Mesendoderm (in vitro differentiated cells): ENCODE measurements at regions not wholly inside any gene's neighbourhood (a gene's known extent, or its start where the extent isn't known, plus 50 kb on each side); places are given as distances from the start of the nearest gene placed in this dataset.

Experiments used
- DNase-seq: peaks from one replicate; pipeline ENCODE4 v3.0.0; 2013
- H2AK5ac ChIP-seq: 2 replicates; pipeline ENCODE4 v1.6.1; 2013; ENCODE audit warnings: low read length, inconsistent platforms
- H2BK120ac ChIP-seq: 2 replicates; pipeline ENCODE4 v1.6.1; 2013; ENCODE audit warnings: low read depth, mild to moderate bottlenecking, low read length, moderate library complexity, mixed read lengths
- H2BK15ac ChIP-seq: replicated peaks from 2 replicates; pipeline ENCODE4 v1.6.1; 2013; ENCODE audit warnings: low read depth, mild to moderate bottlenecking, moderate library complexity
- H2BK5ac ChIP-seq: 2 replicates; pipeline ENCODE4 v1.6.1; 2013; ENCODE audit warnings: low read length, inconsistent platforms
- H3K18ac ChIP-seq: 2 replicates; pipeline ENCODE4 v1.6.1; 2013; ENCODE audit warnings: mild to moderate bottlenecking, low read length, mixed read lengths
- H3K23ac ChIP-seq: one replicate; pipeline ENCODE4 v1.6.1; 2013; ENCODE audit warnings: low read length
- H3K27ac ChIP-seq: 2 replicates; pipeline ENCODE4 v1.5.1; 2013; ENCODE audit warnings: low read depth, mild to moderate bottlenecking, inconsistent platforms, low read length, moderate library complexity
- H3K27me3 ChIP-seq: 2 replicates; pipeline ENCODE4 v1.6.1; 2013; ENCODE audit warnings: low read length, control low read depth, mild to moderate bottlenecking, inconsistent platforms; ENCODE audit not compliant: insufficient read depth, poor library complexity
- H3K36me3 ChIP-seq: 2 replicates; pipeline ENCODE4 v1.6.1; 2013; ENCODE audit warnings: low read length, inconsistent platforms; ENCODE audit not compliant: control insufficient read depth, insufficient read depth
- H3K4ac ChIP-seq: one replicate; pipeline ENCODE4 v1.6.1; 2013; ENCODE audit warnings: low read depth, mild to moderate bottlenecking, low read length, moderate library complexity
- H3K4me1 ChIP-seq: 2 replicates; pipeline ENCODE4 v1.6.1; 2013; ENCODE audit warnings: low read depth, low read length, inconsistent platforms; ENCODE audit not compliant: control insufficient read depth
- H3K4me2 ChIP-seq: 2 replicates; pipeline ENCODE4 v1.6.1; 2013; ENCODE audit warnings: low read length
- H3K4me3 ChIP-seq: 2 replicates; pipeline ENCODE4 v1.5.1; 2013; ENCODE audit warnings: mild to moderate bottlenecking, low read length
- H3K56ac ChIP-seq: one replicate; pipeline ENCODE4 v1.6.1; 2013; ENCODE audit warnings: low read length
- H3K79me1 ChIP-seq: 2 replicates; pipeline ENCODE4 v1.6.1; 2013; ENCODE audit warnings: low read length, inconsistent platforms
- H3K79me2 ChIP-seq: 2 replicates; pipeline ENCODE4 v1.6.1; 2013; ENCODE audit warnings: mild to moderate bottlenecking, low read length; ENCODE audit not compliant: control insufficient read depth, insufficient read depth
- H3K9ac ChIP-seq: 2 replicates; pipeline ENCODE4 v1.6.1; 2013; ENCODE audit warnings: low read length, inconsistent platforms
- H4K5ac ChIP-seq: one replicate; pipeline ENCODE4 v1.6.1; 2013; ENCODE audit warnings: low read length
- H4K8ac ChIP-seq: one replicate; pipeline ENCODE4 v1.6.1; 2013; ENCODE audit warnings: low read depth, mild to moderate bottlenecking, control low read depth, low read length, moderate library complexity
- WGBS: extraction: QIAGEN DNeasy Blood & Tissue Kit; methylation state at CpG from one replicate; pipeline ENCODE4 v1.1.7; 2013; ENCODE audit warnings: low lambda C conversion rate, missing lambda C conversion rate; ENCODE audit not compliant: insufficient coverage; ENCODE audit errors: extremely low coverage; 5-methylcytosine and 5-hydroxymethylcytosine counted together

GRCh38 chr3:43224405-43225073 is 61.8 kb upstream of the SNRK start:
- Histone ChIP-seq H3K79me1 (no peaks in the 10 kb centered on the region), H3K36me3 (no peaks in the 10 kb centered on the region), H2AK5ac (no peak overlapping the region), H2BK120ac (no peak overlapping the region), H3K23ac (no peak overlapping the region), H3K79me2 (no peaks in the 10 kb centered on the region), H3K4ac (no peak overlapping the region), H3K9ac (no peak overlapping the region), H3K4me1 (no peaks in the 10 kb centered on the region), H2BK15ac (no peak overlapping the region), H3K27ac (no peak overlapping the region), H3K27me3 (no peaks in the 10 kb centered on the region), H3K18ac (no peak overlapping the region), H3K4me2 (no peak overlapping the region), H3K4me3 (no peak overlapping the region), H2BK5ac (no peak overlapping the region), H4K5ac (no peak overlapping the region), H3K56ac (no peak overlapping the region), H4K8ac (no peak overlapping the region)
- no peak for DNase-seq
- WGBS: no CpG with 5 or more reads among the region's 3 CpGs

GRCh38 chr3:43223670-43224364 is 62.5 kb upstream of the SNRK start:
- H3K27ac ChIP-seq: no peak overlapping the region
- H3K79me2 ChIP-seq: no peaks in the 10 kb centered on the region
- H3K36me3 ChIP-seq: no peaks in the 10 kb centered on the region
- H2BK5ac ChIP-seq: no peak overlapping the region
- no peak overlapping the region for H4K5ac ChIP-seq
- no peak overlapping the region for H3K23ac ChIP-seq
- no peak overlapping the region for H3K4me3 ChIP-seq
- no CpG with 5 or more reads among the region's 3 CpGs for WGBS
- no peak overlapping the region for H2BK120ac ChIP-seq
- no peak overlapping the region for H3K9ac ChIP-seq
- H3K79me1 ChIP-seq: no peaks in the 10 kb centered on the region
- no peak overlapping the region for H3K56ac ChIP-seq
- no peak overlapping the region for H3K18ac ChIP-seq
- no peak overlapping the region for H4K8ac ChIP-seq
- no peak overlapping the region for H3K4ac ChIP-seq
- no peak overlapping the region for H3K4me2 ChIP-seq
- H3K27me3 ChIP-seq: no peaks in the 10 kb centered on the region
- no peak overlapping the region for H2BK15ac ChIP-seq
- H3K4me1 ChIP-seq: no peaks in the 10 kb centered on the region
- H2AK5ac ChIP-seq: no peak overlapping the region
- no peak for DNase-seq

GRCh38 chr3:43222590-43222989 is 63.8 kb upstream of the SNRK start:
- Histone ChIP-seq H3K4me1 (no peaks in the 10 kb centered on the region), H3K23ac (no peak overlapping the region), H3K79me2 (no peaks in the 10 kb centered on the region), H3K79me1 (no peaks in the 10 kb centered on the region), H2AK5ac (no peak overlapping the region), H2BK5ac (no peak overlapping the region), H4K5ac (no peak overlapping the region), H3K4me3 (no peak overlapping the region), H2BK15ac (no peak overlapping the region), H3K18ac (no peak overlapping the region), H3K36me3 (no peaks in the 10 kb centered on the region), H3K27me3 (no peaks in the 10 kb centered on the region), H3K4me2 (no peak overlapping the region), H4K8ac (no peak overlapping the region), H3K9ac (no peak overlapping the region), H2BK120ac (no peak overlapping the region), H3K4ac (no peak overlapping the region), H3K27ac (no peak overlapping the region), H3K56ac (no peak overlapping the region)
- DNase-seq: no peak
- no CpG with 5 or more reads among the region's 4 CpGs for WGBS

- Histone ChIP-seq H3K4me1 (no peaks in the 10 kb centered on the region), H3K79me1 (no peaks in the 10 kb centered on the region), H3K27ac (no peak overlapping the region), H2BK15ac (no peak overlapping the region), H3K56ac (no peak overlapping the region), H3K4ac (no peak overlapping the region), H3K23ac (no peak overlapping the region), H3K18ac (no peak overlapping the region), H4K8ac (no peak overlapping the region), H2AK5ac (no peak overlapping the region), H3K9ac (no peak overlapping the region), H2BK120ac (no peak overlapping the region), H2BK5ac (no peak overlapping the region), H3K4me3 (no peak overlapping the region), H3K36me3 (no peaks in the 10 kb centered on the region), H3K27me3 (no peaks in the 10 kb centered on the region), H3K4me2 (no peak overlapping the region), H3K79me2 (no peaks in the 10 kb centered on the region), H4K5ac (no peak overlapping the region)
- WGBS: no CpG with 5 or more reads among the region's 6 CpGs
- no peak for DNase-seq
Observed at GRCh38 chr3:43221076-43221475, 65.3 kb upstream of the SNRK start.

GRCh38 chr3:43219616-43220015 is 66.7 kb upstream of the SNRK start:
- Histone ChIP-seq H3K4me1 (no peaks in the 10 kb centered on the region), H3K9ac (no peak overlapping the region), H4K5ac (no peak overlapping the region), H3K79me1 (no peaks in the 10 kb centered on the region), H4K8ac (no peak overlapping the region), H3K56ac (no peak overlapping the region), H3K4me2 (no peak overlapping the region), H3K79me2 (no peaks in the 10 kb centered on the region), H2BK5ac (no peak overlapping the region), H3K18ac (no peak overlapping the region), H2BK15ac (no peak overlapping the region), H3K4me3 (no peak overlapping the region), H3K27ac (no peak overlapping the region), H2BK120ac (no peak overlapping the region), H3K36me3 (no peaks in the 10 kb centered on the region), H2AK5ac (no peak overlapping the region), H3K23ac (no peak overlapping the region), H3K4ac (no peak overlapping the region), H3K27me3 (no peaks in the 10 kb centered on the region)
- WGBS: no CpG with 5 or more reads among the region's 3 CpGs
- no peak for DNase-seq

GRCh38 chr3:43218921-43219320 is 67.4 kb upstream of the SNRK start:
- Histone ChIP-seq H3K27ac (no peak overlapping the region), H3K79me1 (no peaks in the 10 kb centered on the region), H2BK120ac (no peak overlapping the region), H3K36me3 (no peaks in the 10 kb centered on the region), H3K4me3 (no peak overlapping the region), H3K9ac (no peak overlapping the region), H2AK5ac (no peak overlapping the region), H3K56ac (no peak overlapping the region), H3K18ac (no peak overlapping the region), H4K8ac (no peak overlapping the region), H3K4me2 (no peak overlapping the region), H3K4ac (no peak overlapping the region), H3K4me1 (no peaks in the 10 kb centered on the region), H2BK15ac (no peak overlapping the region), H3K79me2 (no peaks in the 10 kb centered on the region), H2BK5ac (no peak overlapping the region), H4K5ac (no peak overlapping the region), H3K23ac (no peak overlapping the region), H3K27me3 (no peaks in the 10 kb centered on the region)
- DNase-seq: no peak
- WGBS: no CpG with 5 or more reads among the region's 2 CpGs
